HG03520 (cell line): ENCODE measurements at regions not wholly inside any gene's neighbourhood (a gene's known extent, or its start where the extent isn't known, plus 50 kb on each side); places are given as distances from the start of the nearest gene placed in this dataset.
"Not testable (repeated sequence)": the region's sequence is repeated elsewhere in the genome, so short reads cannot be mapped to it uniquely, and the experiment has no call there.

Source experiments
- ATAC-seq: cut with Tn5 transposase; IDR thresholded peaks from one replicate; pipeline ENCODE4 v1.9.1; 2021; ENCODE audit warnings: mild to moderate bottlenecking, moderate library complexity; ENCODE audit not compliant: unreplicated experiment

DNA sequence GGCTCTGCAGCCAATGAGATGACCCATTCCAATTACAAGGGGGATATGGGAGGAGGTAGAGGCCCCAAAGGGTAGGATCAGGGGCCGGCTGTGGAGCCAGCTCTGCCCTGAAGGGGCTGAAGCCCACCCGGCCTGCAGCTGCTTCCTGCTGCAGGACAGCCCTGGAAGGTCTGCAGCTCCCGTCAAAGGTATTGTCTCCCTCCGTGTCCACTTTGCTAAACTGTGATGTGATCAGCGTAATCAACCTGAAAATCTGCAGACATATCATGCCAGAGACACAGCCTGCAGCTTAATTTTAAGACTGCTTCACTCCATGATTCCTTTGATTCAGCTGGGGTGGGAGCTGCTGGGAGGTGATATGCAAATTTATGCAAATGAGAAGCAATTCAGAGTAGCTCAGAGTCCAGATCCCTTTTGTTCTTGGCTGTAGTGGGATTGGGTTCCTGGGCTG is 90.7 kb downstream of the GADD45G start:
- no peak for ATAC-seq

- ATAC-seq: not testable (repeated sequence)
These were observed 91.2 kb downstream of the GADD45G start for GRCh38 chr9:89695979-89696378.

DNA sequence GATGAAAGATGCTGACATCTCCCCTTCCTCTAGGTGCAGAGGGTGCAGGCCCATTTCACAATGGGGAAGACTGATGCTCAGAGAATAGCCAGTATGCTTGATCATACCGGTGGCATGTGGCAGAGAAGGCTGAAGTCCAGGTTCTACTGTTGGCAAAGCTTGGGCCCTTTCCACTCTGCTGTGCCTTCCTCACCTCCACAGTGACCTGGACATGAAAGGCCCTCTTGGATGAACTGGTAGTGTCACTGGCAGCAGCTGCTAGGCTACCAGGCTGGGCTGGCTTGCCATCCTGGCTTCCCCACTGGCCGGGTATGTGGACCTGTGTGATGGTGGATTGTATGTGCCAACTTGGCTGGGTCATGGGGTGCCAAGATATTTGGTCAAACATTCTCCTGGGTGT is 92.0 kb downstream of the GADD45G start:
- ATAC-seq: no peak

GRCh38 chr9:89697553-89697952 is 92.7 kb downstream of the GADD45G start:
- ATAC-seq: no peak

- no peak for ATAC-seq
These were observed 93.7 kb downstream of the GADD45G start for GRCh38 chr9:89698411-89699005.

DNA sequence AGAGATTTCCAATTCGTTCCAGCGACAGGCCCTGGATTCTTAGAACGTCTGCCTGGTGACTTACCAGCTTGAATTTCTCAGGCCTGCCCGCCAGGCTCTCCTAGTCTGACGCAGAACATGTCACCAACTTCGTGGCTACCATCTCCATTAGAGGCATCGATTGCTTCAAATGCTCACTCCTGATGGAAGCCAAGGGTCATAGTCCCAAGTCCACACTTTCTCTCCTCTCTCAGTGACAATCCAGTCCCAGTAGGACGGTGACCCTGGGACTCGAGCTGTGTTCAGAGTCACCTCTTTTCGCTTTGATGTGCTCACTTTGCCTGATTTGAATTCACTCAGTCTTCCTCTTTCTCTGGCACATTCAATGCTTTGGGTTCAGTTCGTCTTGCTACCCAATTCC is 94.8 kb downstream of the GADD45G start:
- no peak for ATAC-seq

DNA sequence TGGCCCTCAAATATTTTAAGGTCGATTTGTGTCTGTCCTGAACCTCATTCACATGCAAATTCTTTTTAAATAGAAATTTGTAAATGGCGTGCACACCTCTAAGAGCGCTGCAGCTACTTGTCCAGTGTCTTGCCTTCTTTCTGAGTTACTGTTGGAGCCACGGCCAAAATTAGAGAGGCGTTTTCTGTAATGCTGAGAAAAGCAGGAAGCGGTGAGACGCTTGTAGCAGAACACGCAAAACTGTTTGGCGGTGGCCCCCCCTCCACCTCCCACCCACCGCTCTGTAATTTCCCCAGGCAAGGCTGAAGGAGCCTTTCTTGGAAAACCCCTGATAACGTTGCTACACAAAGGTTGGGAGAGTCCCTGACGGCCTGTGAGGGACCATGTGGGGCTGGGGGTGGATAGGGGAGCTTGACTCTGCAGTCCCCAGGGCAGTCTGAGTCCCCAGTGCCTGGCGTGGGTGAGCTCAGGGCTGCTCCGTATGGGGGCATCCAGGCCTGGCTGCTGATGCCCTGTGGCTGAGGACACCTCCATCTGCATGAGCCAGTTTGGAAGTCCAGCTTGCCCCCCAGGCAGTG is 96.5 kb downstream of the GADD45G start:
- ATAC-seq: no peak

GRCh38 chr9:89702401-89702800 is 97.6 kb downstream of the GADD45G start:
- no peak for ATAC-seq

DNA sequence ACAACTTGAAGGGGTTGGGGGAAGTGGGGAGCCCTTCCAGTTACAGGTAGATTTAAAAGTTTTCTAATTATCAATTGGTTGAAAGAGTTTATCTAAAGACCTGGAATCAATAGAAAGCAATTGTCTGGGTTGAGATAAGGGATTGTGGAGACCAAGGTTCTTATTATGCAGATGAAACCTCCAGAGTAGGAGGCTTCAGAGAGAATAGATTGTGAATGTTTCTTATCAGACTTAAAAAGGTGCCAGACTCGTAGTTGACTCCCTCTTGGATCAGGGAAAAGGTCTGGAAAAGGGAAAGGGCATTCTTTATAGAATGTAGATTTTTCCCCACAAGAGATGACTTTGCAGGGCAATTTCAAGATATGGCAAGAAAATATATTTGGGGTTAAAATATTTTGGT is 100.8 kb downstream of the GADD45G start:
- no peak for ATAC-seq

DNA sequence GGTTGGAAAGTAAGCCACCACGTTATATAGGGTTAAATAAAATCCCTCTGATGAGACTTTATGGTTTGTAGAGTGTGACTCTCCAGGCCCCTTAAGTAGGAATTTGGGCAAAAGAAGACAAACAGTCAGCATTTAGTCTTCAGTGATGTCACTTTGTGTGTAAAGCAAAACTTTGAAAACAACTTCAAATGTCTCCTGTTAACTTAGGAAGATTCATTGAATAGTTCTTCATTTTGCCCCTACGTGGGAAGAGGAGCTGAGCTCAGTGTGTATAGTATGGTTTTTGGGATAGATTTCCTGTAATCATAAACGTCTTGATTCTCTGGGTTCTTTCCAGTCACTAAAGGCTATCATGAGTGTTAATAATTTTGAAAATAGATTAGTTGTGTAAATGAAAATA is 101.3 kb downstream of the GADD45G start:
- ATAC-seq: no peak

GRCh38 chr9:89706731-89707191 is 101.9 kb downstream of the GADD45G start:
- ATAC-seq: no peak

DNA sequence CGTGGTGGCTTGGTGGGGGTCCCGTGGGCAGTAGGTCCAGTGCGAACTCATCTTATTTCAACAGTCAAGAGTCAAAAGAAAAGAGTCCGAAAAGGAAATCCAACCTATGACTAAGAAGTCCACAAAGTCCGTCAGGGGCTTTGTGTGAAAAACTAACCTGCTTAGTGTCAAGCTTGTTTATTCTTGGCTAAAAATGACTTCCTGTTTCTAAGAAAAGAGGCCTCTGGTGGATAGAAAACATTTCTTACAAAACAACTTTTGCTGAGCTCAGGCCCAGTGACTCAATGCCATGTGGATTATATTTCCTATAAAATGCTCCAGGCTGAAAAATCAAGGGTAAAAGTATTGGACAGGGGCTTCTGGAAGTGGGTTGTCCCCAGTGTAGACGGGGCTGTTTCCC is 105.9 kb downstream of the GADD45G start:
- ATAC-seq: no peak

DNA sequence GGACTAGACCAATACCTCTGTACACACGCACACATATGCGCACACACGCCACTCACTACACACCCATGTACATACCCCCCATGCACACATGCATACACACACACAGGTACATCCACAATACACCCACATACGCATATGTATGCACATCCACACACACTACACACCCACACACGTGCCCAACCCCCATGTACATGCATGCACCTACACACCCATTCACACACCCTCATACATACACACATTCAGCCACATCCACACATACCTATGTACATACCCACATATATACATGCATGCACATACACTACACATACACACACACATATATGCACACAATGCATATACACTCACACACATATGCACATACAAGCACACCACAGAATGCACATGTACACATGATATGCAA is 107.1 kb downstream of the GADD45G start:
- no peak for ATAC-seq

DNA sequence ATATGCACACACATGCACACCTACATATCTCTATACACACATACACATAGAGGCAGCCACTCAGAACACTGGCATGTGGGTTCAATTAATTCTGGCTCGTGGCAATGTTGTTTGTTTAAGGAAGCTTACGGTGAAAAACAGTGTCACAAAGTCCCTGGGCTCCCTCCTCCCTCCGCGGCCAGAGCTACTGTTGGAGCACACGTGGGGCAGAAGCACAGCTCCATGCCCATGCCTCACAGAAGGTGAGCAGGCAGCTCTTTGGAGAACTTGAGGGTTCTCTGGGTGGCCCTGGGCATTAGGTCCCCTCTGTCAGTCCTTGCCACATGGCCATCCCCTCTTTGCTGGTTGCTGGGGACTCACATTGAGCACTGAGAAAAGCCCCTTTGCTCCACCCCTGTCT is 107.5 kb downstream of the GADD45G start:
- no peak for ATAC-seq

DNA sequence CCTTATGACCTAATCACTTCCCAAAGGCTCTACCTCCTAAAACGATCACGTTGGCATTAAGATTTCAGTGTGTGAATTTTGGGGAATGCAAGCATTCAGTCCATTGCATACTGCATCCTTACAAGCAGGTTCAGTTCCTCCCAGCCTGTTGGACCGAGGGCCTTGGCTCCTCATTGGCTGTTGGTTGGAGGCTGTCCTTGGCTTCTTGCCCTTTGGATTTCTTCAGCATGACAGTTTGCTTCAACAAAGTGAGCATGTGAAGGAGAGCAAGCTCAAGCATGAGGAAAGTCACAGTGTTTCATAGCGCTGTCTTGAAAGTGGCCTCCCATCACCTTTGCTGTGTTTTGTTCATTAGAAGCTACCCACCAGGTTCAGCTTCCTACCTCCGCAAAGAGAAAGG is 109.5 kb downstream of the GADD45G start:
- no peak for ATAC-seq

DNA sequence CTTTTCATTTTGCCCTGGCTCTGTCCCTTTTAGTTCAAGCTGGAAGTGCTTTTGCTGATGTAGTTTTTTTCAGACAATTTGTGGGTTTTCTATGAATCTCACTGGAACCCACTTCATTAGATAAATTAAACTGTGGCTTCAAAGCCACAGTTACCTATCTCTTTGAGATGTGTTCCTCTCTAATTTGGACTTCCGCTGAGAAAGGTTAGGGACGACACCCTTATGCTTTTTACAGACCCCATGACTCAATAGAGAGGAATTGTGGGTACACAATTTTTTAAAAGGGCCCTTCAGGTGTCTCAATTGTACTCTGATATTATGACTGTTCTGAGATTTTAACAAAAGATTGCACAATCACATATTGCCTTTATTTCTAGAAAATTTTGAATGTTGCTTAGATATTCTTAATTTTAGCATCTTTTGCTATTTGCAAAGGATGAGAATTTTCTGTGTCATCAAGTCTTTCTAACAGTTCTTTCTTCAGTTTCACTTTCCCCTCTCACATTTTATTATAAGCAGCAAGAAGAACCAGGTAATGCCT is 110.6 kb downstream of the GADD45G start:
- ATAC-seq: no peak

DNA sequence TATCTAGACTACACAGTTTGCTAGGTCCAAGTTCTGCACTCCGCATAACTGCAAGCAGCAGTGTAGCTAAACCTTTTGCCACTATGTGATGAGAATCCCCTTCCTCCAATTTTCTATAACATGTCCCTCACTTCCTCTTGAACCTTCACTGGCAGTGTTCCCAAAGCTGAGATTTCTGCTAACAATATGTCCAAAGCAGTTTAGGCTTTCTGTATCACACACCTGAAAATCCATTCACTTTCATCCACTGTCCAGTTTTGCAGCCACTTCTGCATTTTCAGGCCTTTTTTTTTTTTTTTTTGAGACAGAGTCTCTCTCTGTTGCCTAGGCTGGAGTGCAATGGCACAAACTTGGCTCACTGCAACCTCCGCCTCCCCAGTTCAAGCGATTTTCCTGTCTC is 111.1 kb downstream of the GADD45G start:
- ATAC-seq: no peak

GRCh38 chr9:89716559-89716958 is 111.7 kb downstream of the GADD45G start:
- ATAC-seq: no peak

- no peak for ATAC-seq
These were observed 113.4 kb downstream of the GADD45G start for GRCh38 chr9:89718176-89718575.

GRCh38 chr9:89718651-89719050 is 113.8 kb downstream of the GADD45G start:
- ATAC-seq: no peak

GRCh38 chr9:89719202-89719601 is 114.4 kb downstream of the GADD45G start:
- ATAC-seq: no peak

DNA sequence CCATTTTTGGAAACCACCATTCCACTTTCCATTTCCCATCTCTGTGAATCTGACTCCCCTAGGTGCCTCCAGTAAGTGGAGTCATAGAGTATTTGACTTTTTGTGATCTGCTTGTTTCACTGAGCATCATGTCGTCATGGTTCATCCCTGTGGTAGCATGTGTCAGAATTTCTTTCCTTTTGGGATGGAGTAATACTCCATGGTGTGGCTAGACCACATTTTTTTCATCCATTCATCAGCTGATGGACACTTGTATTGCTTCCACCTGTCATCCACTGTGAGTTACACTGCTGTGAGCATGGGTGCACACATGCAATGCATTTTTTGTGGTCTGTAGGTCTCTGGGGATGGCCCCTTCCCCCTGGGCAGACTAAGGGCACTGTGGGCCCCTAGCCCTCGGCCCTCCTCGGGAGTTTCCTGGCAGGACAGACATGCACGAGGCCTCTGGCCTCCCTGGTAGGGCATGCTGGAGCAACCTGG is 115.9 kb downstream of the GADD45G start:
- no peak for ATAC-seq
